PFSK-1 (cell line): ENCODE measurements at regions not wholly inside any gene's neighbourhood (a gene's known extent, or its start where the extent isn't known, plus 50 kb on each side); places are given as distances from the start of the nearest gene placed in this dataset.

Experiments used
- FOXP2 ChIP-seq: optimal IDR thresholded peaks from 2 replicates; pipeline ENCODE3; 2011; ENCODE audit warnings: borderline replicate concordance, control low read depth, inconsistent platforms; ENCODE audit not compliant: insufficient read depth; ENCODE audit errors: extremely low read length, extremely low read depth
- POLR2AphosphoS5 ChIP-seq: IDR thresholded peaks from 2 replicates; pipeline ENCODE4 v1.6.1; 2012; ENCODE audit warnings: low read depth, mild to moderate bottlenecking, control low read depth, low read length, moderate library complexity
- SIN3A ChIP-seq: IDR thresholded peaks from 2 replicates; pipeline ENCODE4 v1.6.1; 2012; ENCODE audit warnings: mild to moderate bottlenecking, low read length, moderate library complexity, borderline replicate concordance; ENCODE audit not compliant: insufficient read depth
- TAF1 ChIP-seq: IDR thresholded peaks from 2 replicates; pipeline ENCODE4 v1.6.1; 2012; ENCODE audit warnings: low read length, control low read depth, borderline replicate concordance; ENCODE audit not compliant: insufficient read depth
- TF ChIP-seq, protein P1 (sequence below), 2 experiments: IDR thresholded peaks; 2 replicates each; pipeline versions ENCODE4 v1.6.1 to v1.8.0; 2011 to 2012; ENCODE audit warnings: low read depth in 2 of 2, low read length in 2 of 2, control low read depth in 1 of 2, inconsistent platforms in 1 of 2, mild to moderate bottlenecking in 1 of 2, moderate library complexity in 1 of 2; ENCODE audit not compliant: insufficient read depth in 1 of 2

DNA sequence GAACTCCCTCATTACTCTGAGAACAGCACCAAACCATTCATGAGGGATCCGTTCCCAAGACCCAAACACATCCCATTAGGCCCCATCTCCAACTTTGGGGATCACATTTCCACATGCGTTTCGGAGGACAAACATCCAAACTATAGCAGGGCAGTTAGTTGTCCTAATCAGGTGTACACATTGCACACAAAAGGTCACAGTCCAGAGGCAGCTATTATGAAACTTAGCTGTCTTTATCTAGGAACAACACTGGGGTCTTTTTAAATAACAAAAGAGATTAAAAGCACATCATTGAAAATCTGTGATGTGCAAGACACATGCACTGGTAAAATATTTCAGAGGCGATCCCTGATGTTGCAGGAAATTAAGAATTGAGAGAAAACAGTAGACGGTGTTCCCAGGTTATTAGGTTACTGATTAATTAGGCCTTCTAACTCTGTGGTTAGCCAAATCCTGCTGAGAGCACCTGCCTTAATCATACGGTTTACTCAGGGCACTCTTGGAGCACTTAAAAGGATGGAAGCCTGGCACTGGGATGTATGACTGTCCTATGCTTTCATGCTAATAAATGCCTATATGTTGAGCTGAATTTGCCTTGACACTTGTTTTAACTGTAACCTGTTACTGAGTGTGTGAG, 1574.5 kb upstream of the WWC1 start:
- TF ChIP-seq, protein P1, sequence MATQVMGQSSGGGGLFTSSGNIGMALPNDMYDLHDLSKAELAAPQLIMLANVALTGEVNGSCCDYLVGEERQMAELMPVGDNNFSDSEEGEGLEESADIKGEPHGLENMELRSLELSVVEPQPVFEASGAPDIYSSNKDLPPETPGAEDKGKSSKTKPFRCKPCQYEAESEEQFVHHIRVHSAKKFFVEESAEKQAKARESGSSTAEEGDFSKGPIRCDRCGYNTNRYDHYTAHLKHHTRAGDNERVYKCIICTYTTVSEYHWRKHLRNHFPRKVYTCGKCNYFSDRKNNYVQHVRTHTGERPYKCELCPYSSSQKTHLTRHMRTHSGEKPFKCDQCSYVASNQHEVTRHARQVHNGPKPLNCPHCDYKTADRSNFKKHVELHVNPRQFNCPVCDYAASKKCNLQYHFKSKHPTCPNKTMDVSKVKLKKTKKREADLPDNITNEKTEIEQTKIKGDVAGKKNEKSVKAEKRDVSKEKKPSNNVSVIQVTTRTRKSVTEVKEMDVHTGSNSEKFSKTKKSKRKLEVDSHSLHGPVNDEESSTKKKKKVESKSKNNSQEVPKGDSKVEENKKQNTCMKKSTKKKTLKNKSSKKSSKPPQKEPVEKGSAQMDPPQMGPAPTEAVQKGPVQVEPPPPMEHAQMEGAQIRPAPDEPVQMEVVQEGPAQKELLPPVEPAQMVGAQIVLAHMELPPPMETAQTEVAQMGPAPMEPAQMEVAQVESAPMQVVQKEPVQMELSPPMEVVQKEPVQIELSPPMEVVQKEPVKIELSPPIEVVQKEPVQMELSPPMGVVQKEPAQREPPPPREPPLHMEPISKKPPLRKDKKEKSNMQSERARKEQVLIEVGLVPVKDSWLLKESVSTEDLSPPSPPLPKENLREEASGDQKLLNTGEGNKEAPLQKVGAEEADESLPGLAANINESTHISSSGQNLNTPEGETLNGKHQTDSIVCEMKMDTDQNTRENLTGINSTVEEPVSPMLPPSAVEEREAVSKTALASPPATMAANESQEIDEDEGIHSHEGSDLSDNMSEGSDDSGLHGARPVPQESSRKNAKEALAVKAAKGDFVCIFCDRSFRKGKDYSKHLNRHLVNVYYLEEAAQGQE (IDR thresholded peaks at IDR 0.05; ENCODE audit: insufficient read depth in 1 of 2, low read depth in 2 of 2, low read length in 2 of 2), result no peak
- TF ChIP-seq TAF1, result no peak
- no peak for TF ChIP-seq SIN3A
- TF ChIP-seq FOXP2, result no peak
- no peak for TF ChIP-seq POLR2AphosphoS5

DNA sequence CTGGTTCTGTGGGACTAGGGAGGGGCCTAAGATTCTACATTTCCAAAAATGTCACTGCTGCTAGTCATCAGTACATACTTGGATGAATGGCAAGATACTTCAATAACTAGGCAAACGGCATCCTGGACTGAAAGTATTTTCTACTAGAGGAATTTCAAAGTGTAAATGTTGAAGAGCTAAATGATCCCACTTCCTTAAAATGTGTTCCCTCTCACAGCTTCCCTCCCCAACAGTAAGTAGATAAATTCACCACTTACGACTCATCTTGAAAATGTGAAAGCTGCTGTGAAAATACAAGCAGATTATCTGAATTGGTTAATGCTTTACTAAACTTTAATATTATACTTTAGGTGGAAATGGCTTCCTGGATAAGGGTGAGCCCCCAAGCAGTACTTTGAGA, 1571.5 kb upstream of the WWC1 start:
- TF ChIP-seq, protein P1 (IDR thresholded peaks at IDR 0.05; ENCODE audit: insufficient read depth in 1 of 2, low read depth in 2 of 2, low read length in 2 of 2), result no peak
- TF ChIP-seq SIN3A, result no peak
- TF ChIP-seq TAF1, result no peak
- no peak for TF ChIP-seq FOXP2
- TF ChIP-seq POLR2AphosphoS5, result no peak

DNA sequence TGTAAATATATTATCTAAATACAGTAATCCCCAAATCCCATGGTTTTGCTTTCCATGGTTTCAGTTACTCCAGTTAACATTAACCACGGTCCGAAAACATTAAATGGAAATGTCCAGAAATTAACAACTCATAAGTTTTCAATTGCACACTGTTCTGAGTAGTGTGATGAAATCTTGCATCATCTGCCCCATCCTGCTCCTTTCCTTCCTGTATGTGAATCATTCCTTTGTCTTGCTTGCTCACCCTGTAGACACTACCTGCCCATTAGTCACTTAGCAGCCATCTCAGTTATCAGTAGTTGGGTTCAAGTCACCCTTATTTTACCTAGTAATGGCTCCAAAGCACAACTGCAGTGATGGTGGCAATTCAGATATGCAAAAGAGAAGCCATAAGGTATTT, 1568.5 kb upstream of the WWC1 start:
- TF ChIP-seq, protein P1 (IDR thresholded peaks at IDR 0.05; ENCODE audit: insufficient read depth in 1 of 2, low read depth in 2 of 2, low read length in 2 of 2), result no peak
- TF ChIP-seq SIN3A, result no peak
- no peak for TF ChIP-seq TAF1
- TF ChIP-seq FOXP2, result no peak
- no peak for TF ChIP-seq POLR2AphosphoS5

DNA sequence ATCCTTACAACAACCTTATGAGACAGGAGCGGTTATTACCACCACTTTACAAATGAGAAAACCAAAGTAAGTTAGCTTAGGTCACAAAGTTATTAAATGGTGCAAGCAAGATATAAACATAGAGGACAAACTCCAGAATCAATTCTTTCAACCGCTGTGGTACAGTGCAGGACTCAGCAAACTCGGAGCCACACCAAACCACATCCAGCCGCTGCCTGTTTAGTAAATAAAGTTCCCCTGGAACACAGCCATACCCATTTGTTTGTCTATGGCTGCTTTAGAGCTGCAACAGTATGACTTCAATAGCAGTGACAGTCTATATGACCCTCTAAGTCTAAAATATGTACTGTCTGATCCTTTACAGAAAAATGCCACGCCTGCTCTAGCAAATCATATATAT, 1567.2 kb upstream of the WWC1 start:
- TF ChIP-seq FOXP2 (no peak), TAF1 (no peak), POLR2AphosphoS5 (no peak), SIN3A (no peak)
- TF ChIP-seq, protein P1 (IDR thresholded peaks at IDR 0.05; ENCODE audit: insufficient read depth in 1 of 2, low read depth in 2 of 2, low read length in 2 of 2), result no peak
